ENCODE measurements at regions not wholly inside any gene's neighbourhood (a gene's known extent, or its start where the extent isn't known, plus 50 kb on each side); places are given as distances from the start of the nearest gene placed in this dataset.

DNA sequence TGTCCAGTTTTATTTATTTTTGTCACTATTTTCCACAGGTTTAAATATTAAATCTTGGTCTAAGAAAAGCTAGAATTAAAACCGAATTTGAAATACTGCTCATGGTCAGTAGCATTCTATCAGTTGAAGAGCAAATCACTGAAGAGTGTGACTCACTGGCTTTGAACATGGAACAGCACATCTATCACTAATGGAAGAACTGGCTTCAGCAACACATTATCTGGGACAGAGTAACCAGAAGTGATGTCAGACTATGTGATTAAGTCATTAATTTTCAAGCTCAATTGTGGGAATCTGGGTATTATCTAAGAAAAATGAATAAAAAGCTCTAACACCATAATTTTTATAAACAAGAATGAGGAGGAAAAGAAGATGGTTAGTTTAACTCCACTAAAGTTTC is 527.5 kb downstream of the TMTC2 start:
- TF ChIP-seq POLR2A (IDR thresholded peaks at IDR 0.05; ENCODE audit: low read depth, low read length) (no peak), POLR2AphosphoS5 (IDR thresholded peaks at IDR 0.05; ENCODE audit: low read depth, low read length) (no peak), TAF1 (IDR thresholded peaks at IDR 0.05; ENCODE audit: borderline replicate concordance, low read depth, low read length) (no peak)
